HG03342 (cell line): ENCODE measurements at regions not wholly inside any gene's neighbourhood (a gene's known extent, or its start where the extent isn't known, plus 50 kb on each side); places are given as distances from the start of the nearest gene placed in this dataset.
A peak's percentile ranks its signal among the peaks of the same experiment; 100 is the strongest.
"Not testable (repeated sequence)": the region's sequence is repeated elsewhere in the genome, so short reads cannot be mapped to it uniquely, and the experiment has no call there.

ENCODE experiments used
- ATAC-seq: cut with Tn5 transposase; IDR thresholded peaks from one replicate; pipeline ENCODE4 v1.9.1; 2021; ENCODE audit warnings: mild to moderate bottlenecking, moderate library complexity; ENCODE audit not compliant: unreplicated experiment

DNA sequence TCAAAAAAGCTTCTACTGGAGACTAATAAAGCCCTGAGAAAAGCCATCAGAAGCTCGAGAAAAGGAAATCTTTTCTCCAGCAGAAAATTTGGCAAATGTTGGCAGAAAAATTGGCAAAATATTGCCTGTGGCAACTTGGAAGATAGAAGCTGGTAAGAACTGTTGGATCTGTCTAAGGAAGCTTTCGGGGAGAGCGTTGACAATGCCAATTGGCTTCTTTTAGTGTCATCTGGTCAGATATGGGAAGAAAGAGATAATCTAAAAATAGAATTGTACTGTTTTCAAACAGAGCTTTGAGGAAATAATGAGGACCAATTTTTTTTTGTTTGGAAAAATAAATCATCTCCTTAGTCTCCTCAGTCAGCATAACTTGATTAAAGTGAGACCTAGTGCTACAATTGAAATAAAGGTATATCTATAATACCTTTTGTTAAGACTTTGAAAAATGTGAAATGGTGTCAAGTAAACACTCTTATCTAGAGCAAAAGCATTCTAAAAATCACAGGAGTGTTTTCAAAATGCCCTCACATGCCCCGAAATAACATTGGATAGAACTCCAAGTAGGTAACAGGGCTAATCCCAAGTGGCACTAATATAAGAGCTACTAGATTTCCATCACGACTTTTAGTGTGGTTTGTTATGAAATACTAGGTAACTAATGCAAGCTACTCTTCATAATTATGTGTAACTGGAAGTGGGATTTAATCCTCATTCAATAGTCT, 882.2 kb upstream of the B3GALT2 start:
- no peak for ATAC-seq

DNA sequence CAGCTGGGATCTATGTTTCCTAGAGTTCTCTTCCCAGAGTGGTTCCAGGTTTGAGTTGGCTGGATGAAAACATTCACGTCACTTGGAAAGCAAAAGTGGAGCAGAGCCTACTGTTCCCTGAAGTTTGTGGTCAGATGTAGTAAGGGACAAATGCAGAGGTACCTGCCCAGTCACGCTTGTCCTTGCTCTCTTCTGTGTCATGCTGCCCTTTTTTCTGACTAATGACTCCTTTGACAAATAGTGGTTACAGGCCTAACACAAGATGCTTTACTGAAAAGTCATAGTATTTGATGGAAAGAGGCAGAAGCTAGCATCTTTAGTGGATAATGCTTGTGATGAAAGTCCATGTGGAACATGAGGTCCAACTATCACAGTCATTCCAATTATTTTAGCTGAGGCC, 881.4 kb upstream of the B3GALT2 start:
- ATAC-seq = no peak

DNA sequence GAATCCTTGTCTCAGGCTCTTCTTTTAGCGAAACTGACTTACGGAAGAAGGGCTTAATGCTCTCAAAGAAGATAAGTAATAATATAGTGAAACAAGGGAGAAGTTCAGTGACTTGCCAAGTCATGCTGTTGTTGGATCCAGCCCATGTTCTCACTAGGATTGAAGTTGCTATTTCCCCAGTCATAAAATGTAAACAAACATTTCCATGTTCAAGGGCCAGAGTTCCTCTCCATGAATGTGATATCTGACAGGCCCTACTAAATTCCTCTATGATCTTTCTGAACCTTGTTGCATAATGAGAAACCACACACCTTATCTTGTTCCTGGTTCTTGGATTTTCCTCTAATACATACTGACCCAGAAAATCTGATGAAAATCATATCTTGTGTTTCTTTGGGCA, 876.5 kb upstream of the B3GALT2 start:
- ATAC-seq = no peak

DNA sequence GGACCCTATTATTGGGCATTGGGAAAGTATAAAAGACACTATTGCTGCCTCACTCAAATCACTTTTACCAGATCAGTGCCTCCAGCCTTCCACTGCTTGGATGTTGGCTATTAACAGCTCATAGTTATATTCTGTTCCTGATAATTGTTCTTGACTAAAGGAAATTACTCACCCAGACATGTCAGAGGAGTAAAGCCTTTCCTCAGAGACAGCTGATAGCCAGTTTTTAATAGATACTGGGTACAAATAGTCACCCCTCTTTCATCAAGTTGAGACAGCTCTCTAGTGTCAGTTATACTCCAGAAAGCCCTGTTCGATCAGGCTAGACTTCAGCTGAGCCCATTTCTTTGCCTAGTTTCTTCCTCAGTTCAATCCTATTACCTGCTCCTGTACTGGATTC, 876.1 kb upstream of the B3GALT2 start:
- ATAC-seq = no peak

DNA sequence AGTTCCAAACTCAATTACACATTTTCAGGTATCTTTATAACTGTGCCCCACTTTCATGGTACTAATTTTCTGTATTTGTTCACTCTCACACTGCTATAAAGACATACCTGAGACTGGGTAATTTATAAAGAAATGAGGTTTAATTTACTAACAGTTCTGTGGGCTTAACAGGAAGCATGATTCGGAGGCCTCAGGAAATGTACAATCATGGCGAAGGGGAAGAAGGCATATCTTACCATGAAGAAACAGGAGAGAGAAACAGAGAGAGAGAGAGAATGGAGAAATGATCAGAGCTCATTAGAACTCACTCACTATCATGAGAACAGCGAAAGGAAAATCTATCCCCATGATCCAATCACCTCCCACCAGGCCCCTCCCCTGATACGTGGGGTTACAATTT, 874.1 kb upstream of the B3GALT2 start:
- ATAC-seq = no peak

DNA sequence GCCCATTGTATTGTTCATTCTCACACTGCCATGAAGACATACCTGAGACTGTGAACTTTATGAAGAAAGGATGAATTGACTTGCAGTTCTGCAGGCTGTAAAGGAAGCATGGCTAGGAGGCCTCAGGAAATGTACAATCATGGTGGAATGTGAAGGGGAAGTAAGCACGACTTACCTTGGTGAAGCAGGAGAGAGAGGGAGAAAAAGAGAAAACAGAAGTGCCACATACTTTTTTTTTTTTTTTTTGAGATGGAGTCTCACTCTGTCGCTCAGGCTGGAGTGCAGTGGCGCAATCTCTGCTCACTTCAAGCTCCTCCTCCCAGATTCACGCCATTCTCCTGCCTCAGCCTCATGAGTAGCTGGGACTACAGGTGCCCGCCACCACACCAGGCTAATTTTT, 871.9 kb upstream of the B3GALT2 start:
- not testable (repeated sequence) for ATAC-seq

DNA sequence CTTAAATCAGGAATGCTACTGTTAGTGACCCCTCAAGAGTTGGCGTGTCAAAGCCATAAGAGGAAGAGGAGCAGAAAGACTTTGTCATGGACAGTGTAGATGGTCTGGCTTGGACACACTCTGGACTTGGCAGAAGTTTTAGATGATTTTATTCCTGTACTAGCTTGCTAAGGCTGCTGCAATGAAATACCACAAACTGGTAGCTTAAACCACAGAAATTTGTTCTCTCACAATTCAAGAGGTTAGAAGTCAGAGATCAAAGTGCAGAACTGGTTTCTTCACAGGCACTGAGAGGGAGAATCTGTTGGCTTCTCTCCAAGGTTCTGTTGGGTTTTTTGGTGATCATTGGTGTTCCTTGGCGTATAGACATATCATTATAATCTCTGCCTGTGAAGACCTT, 869.8 kb upstream of the B3GALT2 start:
- no peak for ATAC-seq

DNA sequence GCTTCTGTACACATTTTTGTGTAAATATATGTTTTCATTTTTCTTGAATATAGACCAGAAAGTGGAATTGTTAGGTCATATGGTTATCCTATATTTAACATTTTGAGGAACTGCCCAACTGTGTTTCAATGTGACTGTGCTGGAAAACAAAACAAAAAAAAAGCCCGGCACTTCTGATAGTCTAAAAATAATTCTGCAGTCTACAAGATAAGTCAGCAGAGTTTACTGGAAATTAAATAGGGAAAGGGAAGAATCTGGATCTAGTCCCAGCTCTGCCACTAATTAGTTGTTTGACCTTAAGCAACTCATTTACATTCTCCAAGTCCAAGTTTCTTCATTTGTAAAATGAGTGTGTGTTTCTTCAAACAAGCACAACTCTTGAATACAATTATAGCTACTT, 869.1 kb upstream of the B3GALT2 start:
- ATAC-seq = no peak

DNA sequence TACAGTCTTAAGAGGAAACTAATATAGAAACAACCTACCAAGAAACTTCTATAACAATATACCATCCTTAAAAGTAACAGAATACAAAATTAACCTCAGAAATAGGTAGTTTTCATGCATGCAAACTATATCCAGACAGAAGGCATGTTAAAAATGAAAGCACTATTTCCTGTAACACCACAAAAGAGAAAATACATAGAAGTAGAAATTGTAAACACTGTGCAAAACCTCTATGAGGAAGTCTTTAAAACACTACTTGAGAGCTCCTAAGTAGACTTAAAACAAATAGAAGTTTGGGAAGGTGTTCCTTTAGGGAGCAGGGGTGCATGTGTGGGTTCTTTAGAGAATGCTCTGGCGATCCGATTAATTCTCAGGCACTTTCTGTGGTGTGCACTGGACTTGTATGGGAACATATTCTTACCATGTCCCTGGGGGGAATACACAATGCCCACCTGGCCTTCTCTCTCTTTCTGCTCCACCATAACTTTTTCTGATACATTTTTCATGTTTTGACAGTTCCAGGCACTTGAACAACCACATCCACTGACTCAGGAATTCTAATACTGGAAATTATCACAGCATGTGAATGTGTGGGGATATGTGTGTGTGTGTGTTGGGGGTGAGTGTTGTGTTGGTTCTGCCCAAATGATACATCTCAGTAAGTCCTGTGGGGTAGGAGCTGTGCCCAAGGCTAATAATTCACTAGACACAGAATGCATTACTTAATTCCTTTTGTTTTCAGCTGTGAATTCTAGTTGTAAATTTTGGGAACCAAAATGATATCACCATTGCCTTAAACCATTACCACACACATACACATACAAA, 866.3 kb upstream of the B3GALT2 start:
- ATAC-seq = peak; percentile 52

DNA sequence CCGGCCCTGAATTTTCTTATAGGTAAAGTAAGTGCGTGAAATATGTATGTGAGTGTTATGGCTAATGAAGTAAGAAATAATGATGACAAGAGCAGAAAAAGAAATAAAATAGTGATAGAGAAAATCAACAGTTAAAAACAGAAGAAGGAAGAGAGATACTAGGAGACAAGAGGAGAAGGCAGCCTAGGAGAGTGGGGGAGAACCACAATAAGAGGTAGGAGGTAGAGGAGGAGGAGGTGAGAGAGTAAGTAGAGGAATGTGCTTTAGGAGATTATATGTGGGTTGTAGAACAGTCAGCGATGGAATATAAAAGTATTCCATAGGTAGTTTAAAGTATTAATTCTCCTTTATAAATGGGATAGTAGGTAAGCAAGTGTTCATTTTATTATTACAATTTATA, 861.5 kb upstream of the B3GALT2 start:
- no peak for ATAC-seq

DNA sequence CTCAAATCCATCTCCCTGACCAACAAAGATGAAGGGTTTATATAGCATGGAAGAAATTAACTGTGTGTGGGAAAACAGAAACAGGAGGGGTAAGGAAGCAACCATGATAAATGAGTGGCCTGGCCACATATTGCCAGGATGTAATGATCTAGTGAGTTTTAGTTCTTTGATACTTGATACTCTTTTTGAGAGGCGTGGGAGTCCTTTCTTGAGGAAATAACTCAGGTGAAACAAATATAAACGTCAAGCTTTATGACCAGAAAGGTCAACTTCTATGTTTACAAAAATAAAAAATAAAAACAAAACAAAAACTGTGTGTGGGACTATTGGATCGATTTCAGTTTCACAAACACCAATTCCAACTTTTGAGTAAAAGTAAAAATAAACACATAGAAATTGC, 860.8 kb upstream of the B3GALT2 start:
- no peak for ATAC-seq

DNA sequence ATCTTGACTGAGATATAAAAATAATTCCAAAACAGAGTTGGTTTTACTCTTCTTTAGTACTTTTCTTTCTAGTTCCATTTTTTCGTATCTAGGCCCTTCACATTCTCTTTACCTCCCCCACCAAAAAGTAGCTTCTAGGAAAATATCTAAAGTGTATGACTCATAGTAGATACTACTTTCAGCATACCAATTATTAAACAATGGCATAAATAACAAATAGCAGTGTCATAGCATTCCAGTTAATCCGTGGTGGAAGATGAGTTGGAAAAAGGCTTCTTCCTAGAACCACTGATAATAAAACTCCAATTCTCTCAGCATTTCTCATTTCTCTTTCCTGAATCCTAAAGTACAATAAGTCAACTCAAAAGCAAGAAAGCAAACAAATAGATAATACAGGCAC, 859.0 kb upstream of the B3GALT2 start:
- no peak for ATAC-seq

DNA sequence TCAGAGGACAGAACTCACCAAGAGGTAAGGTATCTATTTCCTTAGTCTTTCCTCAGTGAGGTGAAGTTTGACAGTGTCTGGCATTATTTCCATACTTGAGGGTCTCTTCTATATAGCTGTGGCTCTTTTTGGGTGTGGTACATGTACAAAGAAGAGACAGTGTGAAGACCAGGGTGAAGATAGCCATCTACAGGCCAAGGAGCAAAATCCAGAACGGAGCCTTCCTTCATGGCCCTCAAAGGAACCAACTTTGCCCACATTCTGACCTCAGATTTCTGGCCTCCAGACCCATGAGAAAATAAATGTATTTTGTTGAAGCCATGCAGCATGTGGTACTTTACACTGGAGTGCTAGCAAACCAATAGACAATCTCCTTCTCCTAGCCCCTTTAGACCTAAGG, 858.5 kb upstream of the B3GALT2 start:
- ATAC-seq = no peak

DNA sequence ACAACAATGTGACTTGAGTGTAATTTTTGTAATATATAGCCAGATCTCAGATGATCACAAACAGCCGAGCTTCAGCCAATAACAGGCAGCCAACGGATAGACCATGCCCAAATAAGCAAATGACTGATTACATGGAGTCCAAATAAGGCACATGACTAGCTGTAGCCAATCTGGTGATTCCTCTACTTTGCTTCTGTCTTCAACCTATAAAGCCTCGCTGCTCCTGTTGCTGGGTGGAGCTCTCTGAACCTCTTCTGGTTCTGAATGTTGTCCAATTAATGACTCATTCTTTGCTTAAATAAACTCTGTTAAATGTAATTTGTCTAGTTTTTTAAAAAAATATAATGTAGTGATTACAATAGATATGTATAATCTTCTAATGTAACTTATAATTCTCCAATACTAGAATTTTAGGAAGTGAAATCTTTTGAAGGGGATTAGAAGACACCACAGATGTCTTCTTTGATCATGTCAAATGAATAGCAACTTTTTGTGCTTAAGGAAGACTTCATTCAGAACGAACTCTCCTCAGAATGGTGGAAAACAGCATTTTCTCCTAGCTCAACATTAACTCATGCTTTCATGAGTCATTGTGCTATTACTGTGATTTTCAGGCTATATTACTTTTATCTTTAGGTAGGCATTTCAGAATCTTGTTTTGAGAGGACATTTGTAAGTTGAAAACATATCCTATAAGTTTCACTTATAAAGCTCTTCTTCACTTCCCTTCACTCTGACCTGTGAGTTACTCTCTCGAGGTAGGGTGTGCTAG, 857.8 kb upstream of the B3GALT2 start:
- no peak for ATAC-seq

DNA sequence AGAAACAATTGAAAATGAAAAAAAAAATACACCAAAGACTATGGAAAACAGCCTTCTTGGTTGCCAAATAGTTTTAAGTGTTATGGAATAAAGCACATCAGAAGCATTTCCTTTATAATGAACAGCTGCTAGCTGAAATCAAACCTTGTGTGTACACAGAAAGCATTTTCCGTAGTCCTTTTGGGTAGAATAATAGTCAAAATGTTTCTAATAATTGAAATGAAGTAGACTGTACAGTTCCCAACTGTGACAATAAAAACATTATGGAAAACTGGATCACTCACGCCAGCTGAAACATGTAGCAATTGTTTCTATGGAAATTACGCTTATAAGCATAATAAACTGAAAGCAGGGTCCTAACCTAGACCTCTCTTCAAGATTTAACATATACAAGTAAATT, 856.3 kb upstream of the B3GALT2 start:
- no peak for ATAC-seq

DNA sequence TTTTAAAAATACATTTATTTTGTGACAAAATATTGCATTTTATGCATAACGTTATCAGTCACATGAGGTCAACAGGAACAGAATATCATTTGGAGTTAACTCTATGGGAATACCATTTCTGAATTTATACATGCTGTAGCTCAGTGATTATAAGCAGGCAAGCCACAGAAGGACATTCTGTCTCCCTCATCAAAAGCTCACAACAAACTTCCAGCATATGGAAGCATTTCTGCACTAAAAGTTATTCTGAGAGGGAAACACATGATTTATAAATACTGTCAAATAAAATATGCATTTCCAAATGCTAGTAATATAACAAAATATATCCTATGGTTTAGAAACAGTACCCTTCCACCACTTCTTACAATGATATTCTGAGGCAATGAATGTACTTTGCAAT, 854.1 kb upstream of the B3GALT2 start:
- no peak for ATAC-seq

DNA sequence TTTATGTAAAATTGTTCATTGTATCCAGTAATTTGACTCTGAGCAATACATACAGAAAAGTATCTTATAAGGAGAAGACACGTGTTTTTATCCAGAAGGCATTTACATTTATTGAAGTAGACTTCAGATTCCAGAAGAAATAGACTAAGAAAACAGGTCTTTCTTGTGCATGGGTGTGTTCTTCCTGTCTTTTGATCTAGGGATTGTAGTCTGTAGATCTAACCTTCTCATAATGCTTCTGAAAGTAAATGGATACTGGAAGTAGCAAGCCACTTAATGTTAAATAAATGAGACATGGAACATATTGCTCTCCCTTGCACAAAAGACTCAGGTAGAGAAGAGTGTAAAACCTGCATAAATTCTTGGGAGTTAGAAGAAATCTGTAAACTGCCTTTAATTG, 853.2 kb upstream of the B3GALT2 start:
- ATAC-seq = no peak

DNA sequence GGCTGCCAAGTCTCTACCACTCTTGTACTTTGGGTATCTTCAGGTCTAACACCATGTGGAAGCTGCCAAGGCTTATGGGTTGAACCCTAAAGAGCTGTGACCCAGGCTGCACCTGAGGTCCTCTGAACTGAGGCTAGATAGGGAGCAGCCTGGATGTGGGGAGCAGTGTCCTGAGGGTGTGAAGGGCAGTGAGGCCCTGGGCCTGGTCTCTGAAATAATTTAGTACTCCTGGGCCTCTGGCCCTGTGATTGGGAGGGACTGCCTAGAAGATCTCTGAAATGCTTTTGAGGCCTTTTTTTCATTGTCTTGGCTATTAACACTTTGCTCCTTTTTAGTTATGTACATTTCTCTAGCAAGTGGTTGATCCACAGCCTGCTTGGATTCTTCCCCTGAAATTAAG, 847.2 kb upstream of the B3GALT2 start:
- ATAC-seq = no peak

DNA sequence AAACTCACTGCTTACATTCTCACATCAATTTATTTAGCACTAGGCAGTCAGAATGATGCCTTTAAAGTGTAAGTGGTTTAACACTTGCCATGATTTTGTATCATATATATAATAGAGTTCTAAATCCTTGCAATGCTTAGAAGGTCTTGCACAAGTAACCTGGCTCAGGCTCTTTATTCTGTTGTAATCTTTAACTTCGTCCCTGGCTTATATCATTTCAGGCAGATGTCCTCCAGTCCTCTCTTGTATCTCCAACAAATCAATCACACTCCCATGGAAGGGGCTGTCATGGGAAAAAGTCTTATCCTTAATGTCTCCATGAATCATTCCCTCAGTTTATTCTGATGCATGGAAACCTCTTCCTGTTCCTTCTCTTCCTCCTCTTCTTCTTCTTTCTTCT, 841.6 kb upstream of the B3GALT2 start:
- ATAC-seq = no peak

DNA sequence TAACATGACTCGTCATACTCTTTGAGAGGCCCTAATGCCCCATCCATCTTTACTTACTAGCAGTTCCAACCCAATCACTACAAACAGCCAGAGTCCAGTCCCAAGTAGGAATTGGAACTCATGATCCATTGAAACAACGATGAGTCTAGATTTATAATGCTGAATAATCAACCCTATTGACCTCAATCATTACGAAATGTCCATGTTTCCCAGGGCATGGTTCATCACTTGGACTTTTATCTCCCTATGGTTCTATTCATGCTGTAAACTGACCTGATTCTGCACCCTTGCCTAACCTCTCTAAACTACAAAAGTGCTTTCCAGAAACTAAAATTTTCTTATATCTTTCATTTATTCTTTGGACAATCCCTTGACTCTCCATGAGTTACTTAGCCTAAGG, 840.0 kb upstream of the B3GALT2 start:
- ATAC-seq = no peak

DNA sequence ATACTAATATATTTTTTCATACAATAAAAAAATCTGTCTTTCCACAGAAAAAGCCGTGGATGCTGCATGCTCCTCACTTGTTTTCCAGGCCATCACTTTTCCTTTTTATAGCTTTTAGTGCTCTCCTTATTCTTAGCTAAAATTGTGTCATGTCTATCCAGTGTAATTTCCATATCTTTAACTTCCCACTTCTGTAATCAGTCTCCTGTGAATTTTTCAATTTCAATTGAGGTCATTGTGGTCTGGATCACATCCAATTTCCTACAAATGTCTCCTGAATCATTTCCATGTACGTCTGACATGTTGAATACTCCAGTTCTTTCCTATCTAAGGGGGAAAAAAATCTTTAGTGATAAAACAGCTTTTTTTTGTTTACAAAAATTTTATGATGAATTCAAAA, 838.2 kb upstream of the B3GALT2 start:
- no peak for ATAC-seq

DNA sequence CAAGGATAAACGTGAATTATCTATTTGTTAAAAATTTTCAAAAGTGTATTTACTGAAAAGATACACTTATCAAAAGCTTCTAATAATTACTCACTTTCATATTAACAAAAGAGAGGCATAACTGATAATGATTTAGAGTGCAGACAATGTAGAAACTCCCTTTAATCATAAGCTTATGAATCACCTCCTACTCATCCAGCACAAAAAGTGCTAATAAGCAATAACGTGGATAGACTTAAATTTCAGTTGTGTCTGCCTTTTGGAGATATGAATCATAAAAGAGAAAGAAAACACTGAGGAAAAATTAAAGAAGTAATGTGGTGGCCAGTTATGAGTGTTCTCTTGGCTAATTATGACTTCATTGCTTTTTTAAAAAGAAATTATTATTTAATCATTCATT, 827.6 kb upstream of the B3GALT2 start:
- ATAC-seq = no peak
